GM12878 (cell line): ENCODE measurements at regions not wholly inside any gene's neighbourhood (a gene's known extent, or its start where the extent isn't known, plus 50 kb on each side); places are given as distances from the start of the nearest gene placed in this dataset.

Source experiments
- ATAC-seq: fragments of 200-7000 bp; cut with Tn5 transposase; 3 replicates; pipeline ENCODE4 v1.9.1; 2020; ENCODE audit warnings: mild to moderate bottlenecking, moderate library complexity
- BruUV-seq: library from RNA; stranded (reverse); fragments of 400-500 nt; replicated peaks from 2 replicates; lab custom pipeline; 2021; lab: Mats Ljungman, UMichigan
- CTCF ChIA-PET: fragments of 300-600 bp; sonication (Branson Sonifier 250); formaldehyde crosslinking; extraction: SDS; loops from one replicate; lab custom pipeline; 2021; ENCODE audit warnings: inconsistent platforms; lab: Yijun Ruan, JAX
- POLR2A ChIA-PET: fragments of 350-600 bp; formaldehyde crosslinking; extraction: SDS; loops from one replicate; lab custom pipeline; 2021; ENCODE audit warnings: inconsistent platforms; lab: Charles Lee
- RAD21 ChIA-PET: fragments of 300-600 bp; sonication (Branson Sonifier 250); formaldehyde crosslinking; loops from one replicate; lab custom pipeline; 2023; ENCODE audit warnings: antibody characterized with exemption; ENCODE audit not compliant: unreplicated experiment; lab: Charles Lee
- SMC1A ChIA-PET: fragments of 300-600 bp; sonication (Branson Sonifier 250); formaldehyde crosslinking; loops from one replicate; lab custom pipeline; 2023; ENCODE audit not compliant: unreplicated experiment, uncharacterized antibody; lab: Charles Lee
- DNase-seq: peaks from one replicate; pipeline ENCODE4 v3.0.0-alpha.2; 2011; ENCODE audit warnings: low read depth, low spot score
- FAIRE-seq: peaks from 3 replicates; lab custom pipeline; 2011; peaks lifted over from hg19 to GRCh38; lab: Jason Lieb, UNC
- H2AFZ ChIP-seq: 2 replicates; pipeline ENCODE4 v1.6.0; 2011; ENCODE audit warnings: low read depth, low read length, control low read depth; ENCODE audit not compliant: control insufficient read depth
- H3K27ac ChIP-seq: 2 replicates; pipeline ENCODE4 v1.5.1; 2011; ENCODE audit warnings: control low read depth; ENCODE audit not compliant: control insufficient read depth, insufficient read depth
- H3K27me3 ChIP-seq, 2 experiments: replicated peaks in 1 of 2; 2 replicates each; pipeline versions ENCODE4 v1.6.0 to v1.6.1; 2011; ENCODE audit warnings: low read length in 1 of 2; ENCODE audit not compliant: control insufficient read depth in 2 of 2, insufficient read depth in 2 of 2
- H3K36me3 ChIP-seq, 2 experiments: 2 replicates each; pipeline ENCODE4 v1.5.1; 2011; ENCODE audit warnings: low read length in 1 of 2; ENCODE audit not compliant: control insufficient read depth in 2 of 2, insufficient read depth in 2 of 2
- H3K4me1 ChIP-seq: 2 replicates; pipeline ENCODE4 v1.6.1; 2011; ENCODE audit warnings: mild to moderate bottlenecking, low read length, moderate library complexity, mixed read lengths; ENCODE audit not compliant: control insufficient read depth, insufficient read depth
- H3K4me2 ChIP-seq: 2 replicates; pipeline ENCODE4 v1.6.0; 2011; ENCODE audit warnings: control low read depth; ENCODE audit not compliant: control insufficient read depth, insufficient read depth
- H3K4me3 ChIP-seq: fragments of 200-600 bp; sonication (generic); 2 replicates; pipeline ENCODE4 v1.5.1; 2016
- H3K79me2 ChIP-seq: 2 replicates; pipeline ENCODE4 v1.6.0; 2011; ENCODE audit warnings: low read length; ENCODE audit not compliant: control insufficient read depth, insufficient read depth
- H3K9ac ChIP-seq: 2 replicates; pipeline ENCODE4 v1.8.0; 2011; ENCODE audit warnings: low read length, control low read depth, mixed read lengths; ENCODE audit not compliant: control insufficient read depth, insufficient read depth
- H3K9me3 ChIP-seq: replicated peaks from 3 replicates; pipeline ENCODE4 v1.5.1; 2011; ENCODE audit warnings: mild to moderate bottlenecking, low read length; ENCODE audit not compliant: control insufficient read depth, insufficient read depth
- H4K20me1 ChIP-seq: 2 replicates; pipeline ENCODE4 v1.6.0; 2011; ENCODE audit not compliant: control insufficient read depth, insufficient read depth
- ASH2L ChIP-seq: fragments of 300-600, 200-600 bp; sonication (generic); IDR thresholded peaks from 2 replicates; pipeline ENCODE4 v1.6.1; 2017; ENCODE audit warnings: low read depth, mild to moderate bottlenecking, borderline replicate concordance
- ATF7 ChIP-seq: fragments of 450-650 bp; IDR thresholded peaks from 2 replicates; pipeline ENCODE4 v1.6.1; 2016; ENCODE audit warnings: low read depth, mild to moderate bottlenecking
- EZH2 ChIP-seq: IDR thresholded peaks from 2 replicates; pipeline ENCODE4 v1.6.1; 2012; ENCODE audit warnings: low read depth, mild to moderate bottlenecking, control low read depth, inconsistent platforms, low read length, borderline replicate concordance; ENCODE audit not compliant: control insufficient read depth
- GATAD2B ChIP-seq: fragments of 450-650 bp; conservative IDR thresholded peaks from 2 replicates; pipeline ENCODE4 v1.6.1; 2017; ENCODE audit warnings: low read depth, mild to moderate bottlenecking, moderate library complexity
- KLF5 ChIP-seq: fragments of 450-650 bp; IDR thresholded peaks from 2 replicates; pipeline ENCODE4 v1.6.1; 2014; ENCODE audit warnings: mild to moderate bottlenecking; ENCODE audit not compliant: partially characterized antibody
- MLLT1 ChIP-seq: fragments of 450-650 bp; IDR thresholded peaks from 2 replicates; pipeline ENCODE4 v1.6.1; 2016; ENCODE audit warnings: mild to moderate bottlenecking
- NFYB ChIP-seq: IDR thresholded peaks from 2 replicates; pipeline ENCODE4 v1.6.1; 2011; ENCODE audit warnings: low read depth, mild to moderate bottlenecking, low read length, improper control_type of control experiment, moderate library complexity; ENCODE audit not compliant: insufficient read depth
- NR2C1 ChIP-seq: fragments of 450-650 bp; IDR thresholded peaks from 2 replicates; pipeline ENCODE4 v1.6.1; 2017; ENCODE audit warnings: antibody characterized with exemption, mild to moderate bottlenecking, moderate library complexity
- POU2F2 ChIP-seq: IDR thresholded peaks from 3 replicates; pipeline ENCODE4 v1.6.1; 2011; ENCODE audit warnings: low read depth, mild to moderate bottlenecking, low read length, borderline replicate concordance
- RBBP5 ChIP-seq: fragments of 200-600 bp; sonication (generic); conservative IDR thresholded peaks from 2 replicates; pipeline ENCODE4 v1.6.1; 2016
- RUNX3 ChIP-seq: IDR thresholded peaks from 2 replicates; pipeline ENCODE4 v1.6.1; 2012; ENCODE audit warnings: low read length, inconsistent platforms
- SMC3 ChIP-seq: IDR thresholded peaks from 2 replicates; pipeline ENCODE4 v1.6.1; 2011; ENCODE audit warnings: low read length, improper control_type of control experiment, borderline replicate concordance
- SP1 ChIP-seq: IDR thresholded peaks from one replicate; pipeline ENCODE4 v1.6.1; 2011; ENCODE audit warnings: low read depth, low read length
- TAF1 ChIP-seq: IDR thresholded peaks from 2 replicates; pipeline ENCODE4 v1.6.1; 2011; ENCODE audit warnings: mild to moderate bottlenecking, low read depth, low read length, borderline replicate concordance
- YBX1 ChIP-seq: fragments of 450-650 bp; IDR thresholded peaks from 2 replicates; pipeline ENCODE4 v1.6.1; 2016; ENCODE audit warnings: antibody characterized with exemption
- WGBS: methylation state at CpG from one replicate; pipeline ENCODE4 v1.1.6; 2016; ENCODE audit warnings: low lambda C conversion rate; ENCODE audit not compliant: insufficient replicate concordance, insufficient coverage; ENCODE audit errors: missing lambda C conversion rate; 5-methylcytosine and 5-hydroxymethylcytosine counted together
- in situ Hi-C: fragments of 300-500 bp; cut with MboI; formaldehyde crosslinking; loops from 9 replicates; pipeline ENCODE4 v1.14.3; 2018; ENCODE audit warnings: mixed read lengths
- intact Hi-C: fragments of 100-400 bp; cut with micrococcal nuclease; formaldehyde crosslinking; loops from one replicate; pipeline ENCODE4 v1.14.2; 2022; ENCODE audit not compliant: unreplicated experiment
- TF ChIP-seq, protein P1 (sequence below): fragments of 450-650 bp; IDR thresholded peaks from 2 replicates; pipeline ENCODE4 v1.6.1; 2017; ENCODE audit warnings: mild to moderate bottlenecking
- TF ChIP-seq, protein P2 (sequence below): IDR thresholded peaks from 2 replicates; pipeline ENCODE4 v1.6.1; 2012; ENCODE audit warnings: mild to moderate bottlenecking, low read depth, low read length

DNA sequence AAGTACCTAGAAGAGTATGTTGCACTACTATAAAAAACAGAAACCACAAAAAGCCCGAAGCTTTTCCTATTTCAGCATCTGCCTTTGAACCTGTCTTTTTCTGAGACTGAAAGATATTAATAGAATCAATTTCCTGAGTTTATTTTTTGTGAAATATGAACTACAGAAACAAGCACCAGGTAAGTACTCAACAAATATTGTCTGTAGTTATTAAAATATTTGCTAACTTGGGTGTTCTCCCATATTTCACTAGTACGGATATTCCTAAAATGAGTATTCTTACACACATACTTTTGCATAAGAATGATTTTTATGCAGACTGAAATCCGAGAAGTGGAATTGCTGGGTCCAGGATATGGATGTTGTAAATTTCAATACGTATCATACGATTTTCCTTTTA lies 188.0 kb downstream of the OR4C45 start:
- RAD21 ChIA-PET, result no interaction called here
- H2AFZ ChIP-seq, result no peak overlapping the region
- WGBS, result 27% methylated on average over 5 of the region's 5 CpGs

More for the DNA sequence above, 188.0 kb downstream of the OR4C45 start:
- H3K9ac ChIP-seq, result no peak overlapping the region
- H3K36me3 ChIP-seq, result no peaks in the 10 kb centered on the region
- no peaks in the 10 kb centered on the region for H3K27me3 ChIP-seq
- no peak overlapping the region for H3K4me3 ChIP-seq
- H3K27ac ChIP-seq, result no peak overlapping the region
- H3K9me3 ChIP-seq, result no peaks in the 10 kb centered on the region
- H3K4me2 ChIP-seq, result no peak overlapping the region
- intact Hi-C loops (loop anchor here (10.0 kb wide), 2 partner anchors 54 to 164 kb away; no protein-coding TSS in a partner anchor), in situ Hi-C loops (no loop called here)
- ATAC-seq (no peak), FAIRE-seq (no peak), DNase-seq (no peak)
- BruUV-seq, result no TSS peak
- H3K79me2 ChIP-seq, result no peaks in the 10 kb centered on the region
- ChIA-PET POLR2A (no interaction called here), SMC1A (no interaction called here), CTCF (no interaction called here)
- no peaks in the 10 kb centered on the region for H3K4me1 ChIP-seq
- TF ChIP-seq YBX1, result no peak
- no peak for TF ChIP-seq SP1
- TF ChIP-seq RBBP5, result no peak
- no peak for TF ChIP-seq SMC3
- TF ChIP-seq NFYB, result no peak
- no peak for TF ChIP-seq MLLT1
- TF ChIP-seq KLF5, result no peak
- TF ChIP-seq, protein P1, sequence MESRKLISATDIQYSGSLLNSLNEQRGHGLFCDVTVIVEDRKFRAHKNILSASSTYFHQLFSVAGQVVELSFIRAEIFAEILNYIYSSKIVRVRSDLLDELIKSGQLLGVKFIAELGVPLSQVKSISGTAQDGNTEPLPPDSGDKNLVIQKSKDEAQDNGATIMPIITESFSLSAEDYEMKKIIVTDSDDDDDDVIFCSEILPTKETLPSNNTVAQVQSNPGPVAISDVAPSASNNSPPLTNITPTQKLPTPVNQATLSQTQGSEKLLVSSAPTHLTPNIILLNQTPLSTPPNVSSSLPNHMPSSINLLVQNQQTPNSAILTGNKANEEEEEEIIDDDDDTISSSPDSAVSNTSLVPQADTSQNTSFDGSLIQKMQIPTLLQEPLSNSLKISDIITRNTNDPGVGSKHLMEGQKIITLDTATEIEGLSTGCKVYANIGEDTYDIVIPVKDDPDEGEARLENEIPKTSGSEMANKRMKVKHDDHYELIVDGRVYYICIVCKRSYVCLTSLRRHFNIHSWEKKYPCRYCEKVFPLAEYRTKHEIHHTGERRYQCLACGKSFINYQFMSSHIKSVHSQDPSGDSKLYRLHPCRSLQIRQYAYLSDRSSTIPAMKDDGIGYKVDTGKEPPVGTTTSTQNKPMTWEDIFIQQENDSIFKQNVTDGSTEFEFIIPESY, result no peak
- TF ChIP-seq TAF1, result no peak
- TF ChIP-seq EZH2, result no peak
- no peak for TF ChIP-seq RUNX3
- no peak for TF ChIP-seq ASH2L
- TF ChIP-seq NR2C1, result no peak
- TF ChIP-seq, protein P2, sequence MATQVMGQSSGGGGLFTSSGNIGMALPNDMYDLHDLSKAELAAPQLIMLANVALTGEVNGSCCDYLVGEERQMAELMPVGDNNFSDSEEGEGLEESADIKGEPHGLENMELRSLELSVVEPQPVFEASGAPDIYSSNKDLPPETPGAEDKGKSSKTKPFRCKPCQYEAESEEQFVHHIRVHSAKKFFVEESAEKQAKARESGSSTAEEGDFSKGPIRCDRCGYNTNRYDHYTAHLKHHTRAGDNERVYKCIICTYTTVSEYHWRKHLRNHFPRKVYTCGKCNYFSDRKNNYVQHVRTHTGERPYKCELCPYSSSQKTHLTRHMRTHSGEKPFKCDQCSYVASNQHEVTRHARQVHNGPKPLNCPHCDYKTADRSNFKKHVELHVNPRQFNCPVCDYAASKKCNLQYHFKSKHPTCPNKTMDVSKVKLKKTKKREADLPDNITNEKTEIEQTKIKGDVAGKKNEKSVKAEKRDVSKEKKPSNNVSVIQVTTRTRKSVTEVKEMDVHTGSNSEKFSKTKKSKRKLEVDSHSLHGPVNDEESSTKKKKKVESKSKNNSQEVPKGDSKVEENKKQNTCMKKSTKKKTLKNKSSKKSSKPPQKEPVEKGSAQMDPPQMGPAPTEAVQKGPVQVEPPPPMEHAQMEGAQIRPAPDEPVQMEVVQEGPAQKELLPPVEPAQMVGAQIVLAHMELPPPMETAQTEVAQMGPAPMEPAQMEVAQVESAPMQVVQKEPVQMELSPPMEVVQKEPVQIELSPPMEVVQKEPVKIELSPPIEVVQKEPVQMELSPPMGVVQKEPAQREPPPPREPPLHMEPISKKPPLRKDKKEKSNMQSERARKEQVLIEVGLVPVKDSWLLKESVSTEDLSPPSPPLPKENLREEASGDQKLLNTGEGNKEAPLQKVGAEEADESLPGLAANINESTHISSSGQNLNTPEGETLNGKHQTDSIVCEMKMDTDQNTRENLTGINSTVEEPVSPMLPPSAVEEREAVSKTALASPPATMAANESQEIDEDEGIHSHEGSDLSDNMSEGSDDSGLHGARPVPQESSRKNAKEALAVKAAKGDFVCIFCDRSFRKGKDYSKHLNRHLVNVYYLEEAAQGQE, result no peak
- TF ChIP-seq POU2F2, result no peak
- no peak for TF ChIP-seq GATAD2B
- no peak for TF ChIP-seq ATF7
- H4K20me1 ChIP-seq, result no peaks in the 10 kb centered on the region
